ENCODE measurements at regions not wholly inside any gene's neighbourhood (a gene's known extent, or its start where the extent isn't known, plus 50 kb on each side); places are given as distances from the start of the nearest gene placed in this dataset.

DNA sequence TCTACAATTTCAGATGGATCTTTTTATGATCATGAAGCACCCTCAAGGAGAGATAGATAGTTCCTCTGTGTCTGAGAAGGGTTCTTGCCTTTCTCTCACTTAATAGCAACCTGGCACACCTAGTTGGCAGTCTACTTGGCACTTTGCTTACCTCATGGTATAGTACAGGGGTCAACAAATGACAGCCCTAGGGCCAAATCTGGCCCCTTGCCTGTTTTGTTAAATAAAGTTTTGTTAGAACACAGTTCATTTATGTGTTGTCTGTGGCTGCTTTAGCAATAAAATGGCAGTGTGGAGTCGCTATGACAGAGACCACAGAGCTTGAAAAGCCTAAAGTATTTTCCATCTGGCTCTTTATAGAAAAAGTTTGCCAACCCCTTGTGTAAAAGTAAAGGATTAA, 119.3 kb upstream of the CPEB4 start:
- no peak overlapping the region for H3K9ac ChIP-seq (ENCODE audit: insufficient read depth in 1 of 2, low read depth in 2 of 2, low read length in 2 of 2)
- H3K4me1 ChIP-seq (replicated peaks in 1 of 2; ENCODE audit: control insufficient read depth in 2 of 2, insufficient read depth in 2 of 2, low read length in 2 of 2) = peaks cover 30 to 61% of the 10 kb centered on the region in 2 experiments
- H4K20me1 ChIP-seq (replicated peaks; ENCODE audit: control insufficient read depth, insufficient read depth, low read length) = no peaks in the 10 kb centered on the region
- H3K4me3 ChIP-seq = no peak overlapping the region
- ChIA-PET POLR2A (interaction anchor here (0.6 kb wide), 1 partner anchor 75 kb away, joined by 3 read pairs; no protein-coding TSS in a partner anchor), CTCF (ENCODE audit: low intra/inter-chr PET ratio) (no interaction called here)
- FAIRE-seq = no peak
- 57% methylated on average over 1 of the region's 1 CpG for WGBS (ENCODE audit: insufficient coverage, low coverage, missing lambda C conversion rate)
- in situ Hi-C loops (cut with MboI) = no loop called here
- H3K9me1 ChIP-seq (ENCODE audit: control insufficient read depth, insufficient read depth, low read length) = no peaks in the 10 kb centered on the region
- H2AFZ ChIP-seq (ENCODE audit: low read depth, low read length) = peak overlapping the region; percentile 36; the same call in 1 of the 2 replicates
- H3K4me2 ChIP-seq (ENCODE audit: insufficient read depth, low read length) = no peak overlapping the region
- ATAC-seq = no peak
- DNase-seq (ENCODE audit: extremely low read depth in 1 of 4, low spot score in 3 of 4) = no peak
- H3K36me3 ChIP-seq (ENCODE audit: control insufficient read depth, insufficient read depth, low read length) = no peaks in the 10 kb centered on the region
- H3K27ac ChIP-seq (ENCODE audit: extremely low read depth, low read depth, low read length) = no peak overlapping the region
- intact Hi-C loops (cut with micrococcal nuclease) = loop anchor here (10.0 kb wide), 1 partner anchor 144 kb away; no protein-coding TSS in a partner anchor
- BruUV-seq (replicated peaks) = no TSS peak
- no peaks in the 10 kb centered on the region for H3K9me3 ChIP-seq (replicated peaks; ENCODE audit: control insufficient read depth, insufficient read depth, low read depth, low read length)
- no peaks in the 10 kb centered on the region for H3K79me2 ChIP-seq (ENCODE audit: control insufficient read depth, insufficient read depth, low read length)
- H3K27me3 ChIP-seq (ENCODE audit: control insufficient read depth in 2 of 2, insufficient read depth in 2 of 2, low read length in 2 of 2) = no peaks in the 10 kb centered on the region
- TF ChIP-seq ZBTB40 (IDR thresholded peaks at IDR 0.05) (peak; percentile 85), ZBTB40 (CRISPR knock-in tag; IDR thresholded peaks at IDR 0.05) (peak; percentile 63), SETDB1 (IDR thresholded peaks at IDR 0.05; ENCODE audit: low read length) (no peak)

Measured in K562 (cell line).